Stomach smooth muscle (tissue), 2 donors: ENCODE measurements at regions not wholly inside any gene's neighbourhood (a gene's known extent, or its start where the extent isn't known, plus 50 kb on each side); places are given as distances from the start of the nearest gene placed in this dataset.

Source experiments
- H3K27ac ChIP-seq: one replicate; pipeline ENCODE4 v1.7.0; 2013; ENCODE audit warnings: mild to moderate bottlenecking, low read length, inconsistent platforms
- H3K27me3 ChIP-seq, 2 donors: one replicate each; pipeline ENCODE4 v1.7.0; 2013; ENCODE audit warnings: low read length in 2 of 2; ENCODE audit not compliant: insufficient read depth in 2 of 2, control insufficient read depth in 1 of 2
- H3K36me3 ChIP-seq, 2 donors: one replicate each; pipeline ENCODE4 v1.7.0; 2013; ENCODE audit warnings: low read length in 2 of 2; ENCODE audit not compliant: control insufficient read depth in 2 of 2, insufficient read depth in 2 of 2
- H3K4me1 ChIP-seq: one replicate; pipeline ENCODE4 v1.7.0; 2013; ENCODE audit warnings: low read length; ENCODE audit not compliant: control insufficient read depth, insufficient read depth
- H3K4me3 ChIP-seq, 2 donors: one replicate each; pipeline ENCODE4 v1.7.0; 2013; ENCODE audit warnings: low read length in 2 of 2
- H3K9ac ChIP-seq, 2 donors: one replicate each; pipeline ENCODE4 v1.7.0; 2013; ENCODE audit warnings: low read length in 2 of 2, mild to moderate bottlenecking in 1 of 2
- H3K9me3 ChIP-seq, 2 donors: one replicate each; pipeline ENCODE4 v1.7.0; 2013; ENCODE audit warnings: low read length in 2 of 2; ENCODE audit not compliant: control insufficient read depth in 2 of 2
- donor health status: healthy.
- donor health status: Pancreatic carcinoma.

- H3K27me3 ChIP-seq: no peaks in the 10 kb centered on the region
- no peaks in the 10 kb centered on the region for H3K4me1 ChIP-seq
- H3K9ac ChIP-seq: no peak overlapping the region
- no peak overlapping the region for H3K4me3 ChIP-seq
- H3K9me3 ChIP-seq: peaks cover 0 to 2% of the 10 kb centered on the region in 2 donors
- no peaks in the 10 kb centered on the region for H3K36me3 ChIP-seq
- no peak overlapping the region for H3K27ac ChIP-seq
These were observed 142.7 kb upstream of the KIRREL3 start for GRCh38 chr11:127143251-127143650.

DNA sequence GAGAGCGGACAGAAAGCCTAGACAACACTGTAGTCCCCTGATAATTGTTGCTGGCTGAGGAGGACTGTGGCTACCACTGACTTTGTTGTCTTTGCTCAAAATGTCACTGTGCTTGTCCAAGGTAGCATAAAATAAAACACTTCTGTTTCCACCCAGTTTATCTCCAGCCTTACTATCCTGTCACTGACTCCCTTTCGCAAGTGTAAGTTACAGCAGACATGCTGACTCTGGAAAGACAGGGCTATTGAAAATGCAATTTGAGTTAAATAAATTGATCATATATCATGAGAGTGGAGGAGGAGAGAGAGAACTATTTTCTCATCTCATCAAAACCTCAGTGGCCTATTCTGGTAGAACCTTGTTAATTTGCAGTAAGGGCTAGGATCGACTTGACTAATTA lies 138.0 kb upstream of the KIRREL3 start:
- Histone ChIP-seq H3K4me3 (no peak overlapping the region), H3K27ac (no peak overlapping the region), H3K4me1 (no peaks in the 10 kb centered on the region), H3K9ac (no peak overlapping the region), H3K36me3 (no peaks in the 10 kb centered on the region), H3K27me3 (no peaks in the 10 kb centered on the region), H3K9me3 (peaks cover 0 to 2% of the 10 kb centered on the region in 2 donors)

DNA sequence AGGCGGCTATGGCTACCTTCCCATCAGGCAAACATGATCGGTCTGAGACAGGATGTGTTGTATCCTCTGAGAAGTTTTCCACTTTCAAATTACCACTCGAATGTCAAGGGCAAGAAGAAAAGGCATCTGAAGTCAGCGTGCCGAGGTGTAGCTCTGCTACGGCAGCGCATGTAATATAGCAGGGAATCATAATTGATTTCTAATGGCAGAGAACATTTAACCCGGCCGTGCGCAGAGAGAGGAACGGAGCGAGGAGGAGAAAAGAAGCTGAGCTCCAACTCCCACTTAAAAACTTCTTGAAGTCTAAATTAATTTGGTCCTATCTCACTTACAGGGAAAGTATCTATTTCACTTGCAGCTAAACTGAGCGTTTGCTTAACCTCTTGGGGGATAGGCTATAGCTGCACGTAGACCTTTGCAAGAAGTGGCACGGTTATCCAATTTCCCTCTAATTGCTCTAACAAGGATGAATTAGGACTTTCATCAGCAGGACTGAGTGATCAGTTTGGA lies 137.3 kb upstream of the KIRREL3 start:
- Histone ChIP-seq H3K9ac (no peak overlapping the region), H3K27ac (no peak overlapping the region), H3K36me3 (no peaks in the 10 kb centered on the region)

GRCh38 chr11:127136438-127136837 lies 135.9 kb upstream of the KIRREL3 start:
- H3K27me3 ChIP-seq: no peaks in the 10 kb centered on the region
- no peaks in the 10 kb centered on the region for H3K9me3 ChIP-seq
- no peak overlapping the region for H3K9ac ChIP-seq
- H3K4me3 ChIP-seq: no peak overlapping the region
- no peaks in the 10 kb centered on the region for H3K36me3 ChIP-seq
- no peaks in the 10 kb centered on the region for H3K4me1 ChIP-seq
- H3K27ac ChIP-seq: no peak overlapping the region

More for the DNA sequence above, 137.3 kb upstream of the KIRREL3 start:
- no peaks in the 10 kb centered on the region for H3K27me3 ChIP-seq
- no peak overlapping the region for H3K4me3 ChIP-seq
- peaks cover 0 to under 1% of the 10 kb centered on the region in 2 donors for H3K9me3 ChIP-seq
- H3K4me1 ChIP-seq: no peaks in the 10 kb centered on the region

GRCh38 chr11:127135256-127135655 lies 134.7 kb upstream of the KIRREL3 start:
- H3K27ac ChIP-seq: no peak overlapping the region
- no peak overlapping the region for H3K4me3 ChIP-seq
- no peak overlapping the region for H3K9ac ChIP-seq
- no peaks in the 10 kb centered on the region for H3K27me3 ChIP-seq
- H3K36me3 ChIP-seq: no peaks in the 10 kb centered on the region
- H3K9me3 ChIP-seq: no peaks in the 10 kb centered on the region
- no peaks in the 10 kb centered on the region for H3K4me1 ChIP-seq

GRCh38 chr11:127133061-127133460 lies 132.5 kb upstream of the KIRREL3 start:
- Histone ChIP-seq H3K4me3 (no peak overlapping the region), H3K9me3 (no peaks in the 10 kb centered on the region), H3K36me3 (no peaks in the 10 kb centered on the region), H3K4me1 (no peaks in the 10 kb centered on the region), H3K27me3 (no peaks in the 10 kb centered on the region), H3K27ac (no peak overlapping the region), H3K9ac (no peak overlapping the region)

DNA sequence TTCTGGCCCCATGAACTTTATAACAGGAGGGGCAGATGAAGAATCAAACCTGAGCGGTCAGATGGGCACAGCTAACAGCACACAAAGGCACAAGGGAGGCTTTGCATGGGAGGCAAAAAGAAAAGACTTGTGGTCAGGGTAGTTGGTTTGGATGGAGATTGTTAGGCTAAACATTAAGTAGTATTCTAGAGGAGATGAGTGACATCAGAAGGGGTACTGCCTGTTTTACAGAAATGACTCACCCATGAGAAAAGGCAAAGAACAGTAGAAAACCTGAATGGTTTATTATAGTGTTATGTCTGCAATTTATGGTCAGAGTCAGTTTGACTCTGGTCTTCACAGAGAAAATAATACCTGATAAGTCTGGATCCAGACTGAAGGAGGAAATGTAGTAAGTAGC lies 129.8 kb upstream of the KIRREL3 start:
- Histone ChIP-seq H3K4me3 (no peak overlapping the region), H3K9me3 (no peaks in the 10 kb centered on the region), H3K27ac (no peak overlapping the region), H3K4me1 (no peaks in the 10 kb centered on the region), H3K36me3 (no peaks in the 10 kb centered on the region), H3K9ac (no peak overlapping the region), H3K27me3 (no peaks in the 10 kb centered on the region)

- Histone ChIP-seq H3K4me1 (no peaks in the 10 kb centered on the region), H3K9ac (no peak overlapping the region)
These were observed 126.4 kb upstream of the KIRREL3 start for GRCh38 chr11:127126986-127127385.

DNA sequence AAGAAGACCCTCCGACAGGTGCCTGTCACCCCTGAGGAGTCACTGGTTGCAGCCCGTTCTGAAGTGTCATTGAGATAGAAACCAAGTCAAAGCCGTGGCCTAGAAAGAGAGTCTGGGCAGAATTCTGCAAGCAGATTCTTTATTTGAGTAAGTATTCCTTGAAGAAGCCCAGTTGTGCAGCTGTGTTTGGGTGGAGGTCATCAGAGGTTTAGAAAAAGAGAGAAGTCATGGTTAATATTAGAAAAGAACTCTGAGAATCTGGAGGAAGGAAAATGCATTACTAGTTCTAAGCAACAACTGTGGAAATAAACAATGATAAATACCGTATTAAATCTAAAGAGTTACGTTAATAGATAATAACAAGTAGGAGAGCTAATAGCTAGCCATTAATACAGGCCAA lies 118.8 kb upstream of the KIRREL3 start:
- H3K9me3 ChIP-seq: no peaks in the 10 kb centered on the region
- H3K4me3 ChIP-seq: no peak overlapping the region
- no peaks in the 10 kb centered on the region for H3K36me3 ChIP-seq
- no peak overlapping the region for H3K27ac ChIP-seq
- H3K9ac ChIP-seq: no peak overlapping the region
- H3K4me1 ChIP-seq: no peaks in the 10 kb centered on the region
- H3K27me3 ChIP-seq: no peaks in the 10 kb centered on the region

More at GRCh38 chr11:127126986-127127385, 126.4 kb upstream of the KIRREL3 start:
- Histone ChIP-seq H3K9me3 (no peaks in the 10 kb centered on the region), H3K27me3 (no peaks in the 10 kb centered on the region), H3K4me3 (no peak overlapping the region), H3K27ac (no peak overlapping the region), H3K36me3 (no peaks in the 10 kb centered on the region)

- no peaks in the 10 kb centered on the region for H3K9me3 ChIP-seq
- H3K36me3 ChIP-seq: no peaks in the 10 kb centered on the region
- H3K9ac ChIP-seq: no peak overlapping the region
- H3K4me3 ChIP-seq: no peak overlapping the region
- no peaks in the 10 kb centered on the region for H3K27me3 ChIP-seq
- no peaks in the 10 kb centered on the region for H3K4me1 ChIP-seq
- H3K27ac ChIP-seq: no peak overlapping the region
These were observed 118.2 kb upstream of the KIRREL3 start for GRCh38 chr11:127118811-127119210.

DNA sequence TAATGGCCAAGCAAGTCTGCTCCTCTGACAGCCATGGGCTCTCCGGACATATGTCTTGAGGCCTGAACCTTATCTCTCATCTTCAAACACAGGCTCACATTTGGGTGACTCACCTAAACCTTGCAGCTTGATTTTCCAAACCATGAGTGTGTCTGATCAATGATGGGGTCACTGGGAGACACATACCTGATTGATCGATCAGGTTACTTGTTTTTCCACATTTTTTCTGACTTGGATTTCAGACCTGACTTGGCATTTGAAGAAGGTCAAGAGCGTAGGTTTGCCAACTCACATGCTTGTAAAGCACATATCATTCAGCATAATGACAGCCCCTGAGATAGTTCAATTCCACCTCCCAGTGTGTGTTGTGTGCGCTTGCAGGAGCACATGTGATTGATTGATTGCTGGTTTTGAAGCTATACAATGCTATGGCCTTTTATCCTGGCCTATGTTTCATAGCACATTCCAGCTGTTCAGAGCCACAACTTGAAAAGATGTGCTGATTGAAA lies 116.7 kb upstream of the KIRREL3 start:
- H3K9ac ChIP-seq: no peak overlapping the region
- no peaks in the 10 kb centered on the region for H3K4me1 ChIP-seq
- no peaks in the 10 kb centered on the region for H3K27me3 ChIP-seq
- no peak overlapping the region for H3K27ac ChIP-seq
- H3K36me3 ChIP-seq: no peaks in the 10 kb centered on the region
- H3K4me3 ChIP-seq: no peak overlapping the region
- H3K9me3 ChIP-seq: no peaks in the 10 kb centered on the region
